Keratinocyte (primary cell): ENCODE measurements at regions not wholly inside any gene's neighbourhood (a gene's known extent, or its start where the extent isn't known, plus 50 kb on each side); places are given as distances from the start of the nearest gene placed in this dataset.

Experiments
- CTCF ChIP-seq, 3 experiments: IDR thresholded peaks in 1 of 3; conservative IDR thresholded peaks in 1 of 3; optimal IDR thresholded peaks in 1 of 3; 2 replicates in 2 of 3; 3 replicates in 1 of 3; pipeline versions ENCODE3 to v1.5.1; 2011; ENCODE audit warnings: low read length in 3 of 3, mild to moderate bottlenecking in 3 of 3, moderate library complexity in 2 of 3, control low read depth in 1 of 3, inconsistent platforms in 1 of 3; ENCODE audit not compliant: insufficient read depth in 2 of 3; ENCODE audit errors: extremely low read depth in 1 of 3
- EZH2 ChIP-seq: IDR thresholded peaks from one replicate; pipeline ENCODE4 v1.6.1; 2012; ENCODE audit warnings: inconsistent platforms, mild to moderate bottlenecking, low read length, moderate library complexity

DNA sequence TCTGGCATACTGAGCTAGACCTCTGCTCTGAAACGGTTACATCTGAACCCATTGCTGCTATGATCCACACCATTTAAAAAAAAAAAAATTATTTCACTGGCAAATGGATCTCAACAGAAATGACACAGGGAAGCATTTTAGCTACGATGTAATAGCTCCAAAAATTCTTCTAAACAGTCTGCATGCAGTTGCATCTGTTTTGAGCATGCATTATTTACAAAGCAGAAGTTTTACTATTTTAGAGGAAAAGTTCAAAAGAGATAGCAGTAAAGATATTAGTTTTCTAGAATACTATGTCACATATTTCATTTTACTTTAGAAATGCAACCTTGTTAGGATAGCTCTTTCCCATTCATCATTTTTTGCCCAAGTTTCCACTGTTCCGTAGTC, 265.7 kb downstream of the MEIS1 start:
- TF ChIP-seq CTCF (optimal IDR thresholded peaks at IDR 0.05 in 1 of 3, IDR thresholded peaks at IDR 0.05 in 1 of 3, conservative IDR thresholded peaks at IDR 0.05 in 1 of 3; ENCODE audit: extremely low read depth in 1 of 3, insufficient read depth in 2 of 3, low read length in 3 of 3) (no peak), EZH2 (no peak)
